Heart right ventricle (tissue), 16 donors: ENCODE measurements at regions not wholly inside any gene's neighbourhood (a gene's known extent, or its start where the extent isn't known, plus 50 kb on each side); places are given as distances from the start of the nearest gene placed in this dataset.
A peak's percentile ranks its signal among the peaks of the same experiment; 100 is the strongest.

Experiments used
- ATAC-seq, 8 donors: fragments of 200-7000 bp; cut with Tn5 transposase; one replicate each; pipeline ENCODE4 v1.9.1; 2020; ENCODE audit warnings: mild to moderate bottlenecking in 8 of 8, moderate library complexity in 8 of 8, moderate number of reproducible peaks in 1 of 8
- DNase-seq, 2 donors: peaks; one replicate each; pipeline ENCODE4 v3.0.0-alpha.2; 2020
- H3K27ac ChIP-seq, 10 donors: fragments of 200-600 bp; sonication (generic) in 2 of 10; one replicate each; pipeline versions ENCODE4 v1.5.0 to v1.8.0; 2020 to 2022; ENCODE audit warnings: mild to moderate bottlenecking in 3 of 10
- H3K27me3 ChIP-seq, 7 donors: fragments of 200-600 bp; one replicate each; pipeline ENCODE4 v1.8.0; 2021 to 2022; ENCODE audit warnings: mild to moderate bottlenecking in 2 of 7
- H3K36me3 ChIP-seq, 9 donors: fragments of 200-600 bp; sonication (generic) in 1 of 9; one replicate each; pipeline versions ENCODE4 v1.5.0 to v1.8.0; 2020 to 2022; ENCODE audit warnings: mild to moderate bottlenecking in 2 of 9
- H3K4me1 ChIP-seq, 9 donors: fragments of 200-600 bp; sonication (generic) in 1 of 9; one replicate each; pipeline versions ENCODE4 v1.5.0 to v1.8.0; 2020 to 2022; ENCODE audit warnings: mild to moderate bottlenecking in 4 of 9
- H3K4me3 ChIP-seq, 10 donors: fragments of 200-600 bp; sonication (generic) in 2 of 10; one replicate each; pipeline versions ENCODE4 v1.5.0 to v1.8.0; 2020 to 2022; ENCODE audit warnings: mild to moderate bottlenecking in 7 of 10, moderate library complexity in 2 of 10
- H3K9me3 ChIP-seq, 11 donors: fragments of 200-600 bp in 10 of 11; sonication (generic) in 2 of 11; one replicate each; pipeline versions ENCODE4 v1.5.0 to v1.8.0; 2013 to 2022; ENCODE audit warnings: mild to moderate bottlenecking in 2 of 11, control low read depth in 1 of 11, moderate library complexity in 1 of 11
- WGBS, 2 donors: extraction: QIAGEN DNeasy Blood & Tissue Kit; methylation state at CpG; one replicate each; pipeline ENCODE4 v1.1.7; 2013; ENCODE audit warnings: inconsistent platforms in 1 of 2; 5-methylcytosine and 5-hydroxymethylcytosine counted together
- intact Hi-C, 10 donors: fragments of 100-400 bp; cut with DNase I; formaldehyde crosslinking; loops; one replicate each; pipeline versions ENCODE4 v1.11.1 to v1.14.2; 2022
- TF ChIP-seq, protein P1 (sequence below), 9 donors: fragments of 200-600 bp; sonication (generic) in 2 of 9; IDR thresholded peaks; one replicate each; pipeline versions ENCODE4 v1.5.0 to v1.8.0; 2021 to 2022; ENCODE audit warnings: antibody characterized with exemption in 9 of 9, mild to moderate bottlenecking in 5 of 9, moderate library complexity in 1 of 9
- donor health status: Arrhythmogenic right ventricular cardiomyopathy.
- donor health status: ischemic (EF 13 %, LVEDD 7.1; RV severe dilation, severe dysfunction).
- donor health status: healthy with polysubstance abuse.
- donor health status: DM: no; HTN: yes; CAD: no.
- donor health status: DM: no; HTN: no; CAD: no.
- donor health status: ischemic (EF 25% LVEDD 6.9; RV normal size, moderate dysfunction).
- donor health status: ischemic (EF 25% LVEDD 5.7; RV mildly dilated, moderate dysfunction).
- donor health status: healthy.
- donor health status: DM: yes; HTN: yes; CAD: no.
- donor health status: Ischemic cardiomyopathy.
- donor health status: ischemic (EF 35%, LVEDD 5.7; RV mildly dilated, moderate dysfunction).
- donor health status: nonischemic (EF 11% LVEDD 7.7; RV severe dilation, severe dysfunction).
- donor health status: DM: yes; HTN: yes; CAD: no.
- donor health status: PGD.
- donor health status: ischemic (EF 29% LVEDD 5.4; RV normal size, mild dysfunction).
- donor health status: nonischemic (EF 23%, LVEDD 6.1; RV moderate dilation, normal function).

DNA sequence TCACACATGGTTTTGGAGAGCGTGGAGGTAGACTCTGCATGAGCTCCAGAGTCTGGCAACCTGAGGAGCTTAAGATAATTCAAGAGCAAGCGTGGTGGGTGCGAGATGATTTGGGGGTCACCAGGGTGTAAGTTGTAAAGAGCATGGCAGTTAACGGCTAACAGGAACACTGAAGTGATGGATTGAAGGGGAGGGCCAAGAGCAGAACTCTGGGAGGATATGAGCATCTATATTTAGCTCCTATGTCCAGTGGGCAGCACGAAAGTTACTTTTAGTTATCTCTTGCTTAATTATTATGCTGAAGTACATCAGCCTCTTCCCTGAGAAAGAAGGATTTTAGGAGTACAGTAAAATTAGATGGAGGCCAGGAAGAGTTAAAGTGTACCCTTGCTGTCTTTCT lies 231.9 kb upstream of the HAND2 start:
- TF ChIP-seq, protein P1, sequence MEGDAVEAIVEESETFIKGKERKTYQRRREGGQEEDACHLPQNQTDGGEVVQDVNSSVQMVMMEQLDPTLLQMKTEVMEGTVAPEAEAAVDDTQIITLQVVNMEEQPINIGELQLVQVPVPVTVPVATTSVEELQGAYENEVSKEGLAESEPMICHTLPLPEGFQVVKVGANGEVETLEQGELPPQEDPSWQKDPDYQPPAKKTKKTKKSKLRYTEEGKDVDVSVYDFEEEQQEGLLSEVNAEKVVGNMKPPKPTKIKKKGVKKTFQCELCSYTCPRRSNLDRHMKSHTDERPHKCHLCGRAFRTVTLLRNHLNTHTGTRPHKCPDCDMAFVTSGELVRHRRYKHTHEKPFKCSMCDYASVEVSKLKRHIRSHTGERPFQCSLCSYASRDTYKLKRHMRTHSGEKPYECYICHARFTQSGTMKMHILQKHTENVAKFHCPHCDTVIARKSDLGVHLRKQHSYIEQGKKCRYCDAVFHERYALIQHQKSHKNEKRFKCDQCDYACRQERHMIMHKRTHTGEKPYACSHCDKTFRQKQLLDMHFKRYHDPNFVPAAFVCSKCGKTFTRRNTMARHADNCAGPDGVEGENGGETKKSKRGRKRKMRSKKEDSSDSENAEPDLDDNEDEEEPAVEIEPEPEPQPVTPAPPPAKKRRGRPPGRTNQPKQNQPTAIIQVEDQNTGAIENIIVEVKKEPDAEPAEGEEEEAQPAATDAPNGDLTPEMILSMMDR (IDR thresholded peaks at IDR 0.05): no peak
- peak overlapping the region in 1 of 10 donors; percentile 24 for H3K27ac ChIP-seq
- H3K27me3 ChIP-seq: no peaks in the 10 kb centered on the region
- WGBS, 2 donors: 45 to 50% methylated on average over 5 of the region's 5 CpGs
- ATAC-seq (peak in 5 of 8 donors; percentile 56 to 75 (median 70)), DNase-seq (no peak)
- H3K9me3 ChIP-seq: no peaks in the 10 kb centered on the region
- no peak overlapping the region for H3K4me3 ChIP-seq
- intact Hi-C loops: loop anchor here in 2 of 10 donors (5.0 to 10.0 kb wide), 3 partner anchors 223 to 995 kb away; no protein-coding TSS in a partner anchor
- peaks cover 0 to 17% (median 0%) of the 10 kb centered on the region in 9 donors for H3K4me1 ChIP-seq
- no peaks in the 10 kb centered on the region for H3K36me3 ChIP-seq

- intact Hi-C loops: loop anchor here in 2 of 10 donors (5.0 to 10.0 kb wide), 3 partner anchors 224 to 996 kb away; no protein-coding TSS in a partner anchor
- peak in 1 of 8 donors; percentile 19 for ATAC-seq
- H3K27ac ChIP-seq: no peak overlapping the region
- H3K27me3 ChIP-seq: no peaks in the 10 kb centered on the region
- TF ChIP-seq, protein P1 (IDR thresholded peaks at IDR 0.05): no peak
- no peak overlapping the region for H3K4me3 ChIP-seq
- peaks cover 0 to 17% (median 0%) of the 10 kb centered on the region in 9 donors for H3K4me1 ChIP-seq
- H3K36me3 ChIP-seq: no peaks in the 10 kb centered on the region
- WGBS, 2 donors: 81 to 88% methylated on average over 5 of the region's 5 CpGs
- no peak for DNase-seq
- H3K9me3 ChIP-seq: no peaks in the 10 kb centered on the region
Observed at GRCh38 chr4:173761236-173761635, 231.2 kb upstream of the HAND2 start.

DNA sequence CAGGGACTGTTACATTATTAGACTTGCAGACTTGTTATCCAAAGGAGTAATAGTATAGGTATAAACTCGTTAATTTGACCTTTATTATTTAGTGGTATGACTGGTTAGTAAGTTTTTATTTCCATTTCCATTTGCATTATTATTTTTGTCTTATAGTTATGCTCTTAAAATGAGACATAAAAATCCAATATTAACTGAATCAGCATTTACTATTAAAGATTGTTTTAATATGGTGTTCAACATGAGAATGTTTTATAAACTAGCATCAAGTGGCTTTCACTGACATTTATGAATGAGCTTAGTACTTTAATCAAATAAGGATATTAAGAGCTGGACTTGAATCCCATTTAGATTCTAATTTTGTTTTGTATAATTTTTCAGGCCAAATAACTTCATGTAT lies 228.1 kb upstream of the HAND2 start:
- TF ChIP-seq, protein P1 (IDR thresholded peaks at IDR 0.05): no peak
- H3K27ac ChIP-seq: no peak overlapping the region
- intact Hi-C loops: loop anchor here in 7 of 10 donors (5.0 to 10.0 kb wide), 5 partner anchors 227 to 397 kb away; no protein-coding TSS in a partner anchor
- H3K36me3 ChIP-seq: no peaks in the 10 kb centered on the region
- peaks cover 0 to 17% (median 0%) of the 10 kb centered on the region in 9 donors for H3K4me1 ChIP-seq
- ATAC-seq (no peak), DNase-seq (no peak)
- no peaks in the 10 kb centered on the region for H3K9me3 ChIP-seq
- H3K4me3 ChIP-seq: no peak overlapping the region
- no peaks in the 10 kb centered on the region for H3K27me3 ChIP-seq
- WGBS, 2 donors: 63 to 65% methylated on average over 1 of the region's 1 CpG

DNA sequence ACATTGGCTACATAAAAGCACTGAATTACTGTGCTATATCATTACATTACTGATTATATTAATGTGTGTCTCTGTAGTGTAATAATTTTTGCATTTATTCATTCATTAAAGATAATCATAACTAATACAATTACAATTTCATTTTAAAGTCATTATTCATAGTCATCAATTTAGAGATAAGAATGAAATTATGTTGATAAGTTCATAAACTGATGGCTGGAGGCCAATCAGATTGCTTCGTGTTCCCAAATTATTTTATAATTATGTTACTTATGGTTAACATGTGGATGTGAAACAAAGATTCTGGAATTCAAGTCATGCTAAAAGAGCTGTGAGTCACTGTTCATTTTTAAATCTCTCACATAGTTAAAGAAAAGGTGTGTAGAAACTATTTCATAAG lies 223.4 kb upstream of the HAND2 start:
- ATAC-seq (no peak), DNase-seq (no peak)
- Histone ChIP-seq H3K27ac (no peak overlapping the region), H3K27me3 (no peaks in the 10 kb centered on the region), H3K4me1 (peaks cover 0 to 2% (median 0%) of the 10 kb centered on the region in 9 donors), H3K4me3 (no peak overlapping the region), H3K9me3 (no peaks in the 10 kb centered on the region), H3K36me3 (no peaks in the 10 kb centered on the region)
- intact Hi-C loops: loop anchor here in 7 of 10 donors (5.0 to 10.0 kb wide), 6 partner anchors 231 to 404 kb away; no protein-coding TSS in a partner anchor
- TF ChIP-seq, protein P1 (IDR thresholded peaks at IDR 0.05): no peak
- WGBS, 2 donors: 38 to 46% methylated on average over 1 of the region's 1 CpG
